B cell (primary cell): ENCODE measurements at regions not wholly inside any gene's neighbourhood (a gene's known extent, or its start where the extent isn't known, plus 50 kb on each side); places are given as distances from the start of the nearest gene placed in this dataset.

ENCODE experiments used
- ATAC-seq: fragments of 200-7000 bp; cut with Tn5 transposase; one replicate; pipeline ENCODE4 v1.10.0; 2021; ENCODE audit warnings: low read depth, mild to moderate bottlenecking, moderate number of reproducible peaks, moderate library complexity
- CTCF ChIA-PET: fragments of 350-600 bp; sonication (Branson Sonifier 250); formaldehyde crosslinking; loops from one replicate; lab custom pipeline; 2021; ENCODE audit warnings: antibody characterized with exemption, inconsistent platforms; lab: Charles Lee
- POLR2A ChIA-PET: fragments of 350-600 bp; sonication (Branson Sonifier 250); formaldehyde crosslinking; loops from one replicate; lab custom pipeline; 2021; ENCODE audit warnings: antibody characterized with exemption; lab: Charles Lee
- DNase-seq: peaks from one replicate; pipeline ENCODE4 v3.0.0; 2013
- H2AFZ ChIP-seq: 2 replicates; pipeline ENCODE4 v1.6.1; 2012; ENCODE audit warnings: mild to moderate bottlenecking, low read depth, low read length; ENCODE audit not compliant: insufficient read depth, poor library complexity, severe bottlenecking
- H3K27ac ChIP-seq, 2 donors: 1 replicate in 1 of 2; 2 replicates in 1 of 2; pipeline ENCODE4 v1.5.1; 2012 to 2013; ENCODE audit warnings: low read length in 2 of 2, mild to moderate bottlenecking in 2 of 2, moderate library complexity in 1 of 2
- H3K27me3 ChIP-seq, 4 experiments: fragments of 200-600 bp in 1 of 4; sonication (generic) in 1 of 4; replicated peaks in 1 of 4; 1 replicate in 2 of 4; 2 replicates in 2 of 4; pipeline versions ENCODE4 v1.6.1 to v1.7.0; 2013 to 2016; ENCODE audit warnings: low read length in 3 of 4, mild to moderate bottlenecking in 2 of 4, mixed read lengths in 1 of 4, moderate library complexity in 1 of 4; ENCODE audit not compliant: insufficient read depth in 4 of 4, control insufficient read depth in 3 of 4; ENCODE audit errors: control extremely low read depth in 1 of 4
- H3K36me3 ChIP-seq, 2 experiments: replicated peaks in 1 of 2; 1 replicate in 1 of 2; 2 replicates in 1 of 2; pipeline versions ENCODE4 v1.6.1 to v1.7.1; 2013; ENCODE audit warnings: low read length in 1 of 2; ENCODE audit not compliant: insufficient read depth in 2 of 2, control insufficient read depth in 1 of 2; ENCODE audit errors: control extremely low read depth in 1 of 2, extremely low read depth in 1 of 2
- H3K4me1 ChIP-seq, 2 donors: fragments of 200-600 bp in 1 of 2; sonication (generic) in 1 of 2; 1 replicate in 1 of 2; 2 replicates in 1 of 2; pipeline versions ENCODE4 v1.5.1 to v1.6.1; 2013 to 2017; ENCODE audit warnings: low read length in 2 of 2; ENCODE audit not compliant: control insufficient read depth in 2 of 2, insufficient read depth in 2 of 2
- H3K4me2 ChIP-seq: replicated peaks from 2 replicates; pipeline ENCODE3; 2012; ENCODE audit warnings: mild to moderate bottlenecking, low read depth, low read length; ENCODE audit not compliant: poor library complexity, severe bottlenecking
- H3K4me3 ChIP-seq, 5 experiments: fragments of 200-600 bp in 1 of 5; sonication (generic) in 1 of 5; 1 replicate in 3 of 5; 2 replicates in 2 of 5; pipeline versions ENCODE4 v1.5.1 to v1.7.0; 2011 to 2016; ENCODE audit warnings: low read length in 4 of 5, mild to moderate bottlenecking in 4 of 5, low read depth in 2 of 5, control low read depth in 1 of 5, moderate library complexity in 1 of 5; ENCODE audit not compliant: insufficient read depth in 1 of 5; ENCODE audit errors: control extremely low read depth in 1 of 5, extremely low read depth in 1 of 5
- H3K79me2 ChIP-seq: fragments of 200-600 bp; sonication (generic); one replicate; pipeline ENCODE4 v1.6.0; 2016; ENCODE audit warnings: low read length; ENCODE audit not compliant: control insufficient read depth, insufficient read depth
- H3K9ac ChIP-seq: fragments of 200-600 bp; sonication (generic); 2 replicates; pipeline ENCODE4 v1.6.1; 2017; ENCODE audit warnings: mild to moderate bottlenecking, low read length, moderate library complexity
- H3K9me3 ChIP-seq, 3 donors: one replicate each; pipeline versions ENCODE4 v1.6.1 to v1.7.1; 2013; ENCODE audit warnings: low read length in 2 of 3; ENCODE audit not compliant: control insufficient read depth in 2 of 3, insufficient read depth in 1 of 3; ENCODE audit errors: control extremely low read depth in 1 of 3
- H4K20me1 ChIP-seq: 2 replicates; pipeline ENCODE4 v1.6.0; 2012; ENCODE audit warnings: mild to moderate bottlenecking, low read length; ENCODE audit not compliant: insufficient read depth, control insufficient read depth, poor library complexity, severe bottlenecking
- H3K27ac Mint-ChIP-seq: one replicate; pipeline ENCODE4 v1.8.0; 2021; ENCODE audit warnings: mixed read lengths
- H3K27me3 Mint-ChIP-seq: one replicate; pipeline ENCODE4 v1.8.0; 2021; ENCODE audit warnings: mixed read lengths
- H3K4me1 Mint-ChIP-seq: one replicate; pipeline ENCODE4 v1.8.0; 2021; ENCODE audit warnings: mixed read lengths
- H3K4me3 Mint-ChIP-seq: one replicate; pipeline ENCODE4 v1.8.0; 2021; ENCODE audit warnings: mixed read lengths
- H3K9me3 Mint-ChIP-seq: one replicate; pipeline ENCODE4 v1.8.0; 2022; ENCODE audit warnings: mixed read lengths; ENCODE audit not compliant: insufficient read depth
- CTCF ChIP-seq: fragments of 200-600 bp; IDR thresholded peaks from one replicate; pipeline ENCODE4 v1.8.0; 2022; ENCODE audit warnings: antibody characterized with exemption, mild to moderate bottlenecking
- EZH2 ChIP-seq: IDR thresholded peaks from 2 replicates; pipeline ENCODE4 v1.6.1; 2012; ENCODE audit warnings: borderline replicate concordance, low read depth, mild to moderate bottlenecking, moderate library complexity, low read length; ENCODE audit not compliant: insufficient read depth, poor library complexity, severe bottlenecking
- WGBS: methylation state at CpG from one replicate; pipeline ENCODE4 v1.1.5; 2013; ENCODE audit warnings: missing lambda C conversion rate; ENCODE audit not compliant: insufficient coverage; 5-methylcytosine and 5-hydroxymethylcytosine counted together
- intact Hi-C: fragments of 100-400 bp; cut with micrococcal nuclease; formaldehyde crosslinking; loops from one replicate; pipeline ENCODE4 v1.10.0; 2022

DNA sequence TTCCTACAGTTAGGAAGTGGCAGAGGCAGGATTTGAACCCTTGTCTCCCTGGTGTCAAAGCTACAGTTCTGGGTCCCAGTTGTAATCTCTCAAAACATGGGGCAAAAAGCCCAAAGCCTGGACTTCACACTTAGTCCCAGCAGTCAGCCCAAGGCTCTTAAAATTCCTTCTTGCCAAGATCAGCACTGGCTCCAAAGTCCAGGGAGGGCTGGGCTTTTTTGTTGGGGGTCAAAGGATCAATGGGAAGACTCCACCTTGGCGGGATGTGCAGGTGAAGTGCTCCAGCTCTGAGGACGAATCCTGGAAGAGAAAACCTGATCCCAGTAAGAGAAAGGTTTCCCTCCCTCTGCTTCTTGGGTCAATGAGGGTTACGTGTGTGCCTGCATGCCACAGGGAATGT, 195.5 kb downstream of the HAPSTR1 start:
- no peak overlapping the region for H3K4me3 ChIP-seq
- H3K27ac ChIP-seq = no peak overlapping the region
- POLR2A ChIA-PET = no interaction called here
- H3K9ac ChIP-seq = no peak overlapping the region
- Mint-ChIP-seq H3K27ac (no peak overlapping the region), H3K4me3 (no peak overlapping the region), H3K4me1 (no peaks in the 10 kb centered on the region), H3K27me3 (peaks cover 18% of the 10 kb centered on the region), H3K9me3 (peaks cover 3% of the 10 kb centered on the region)
- no peaks in the 10 kb centered on the region for H4K20me1 ChIP-seq
- no peak for ATAC-seq
- TF ChIP-seq EZH2 (no peak), CTCF (no peak)
- H3K4me2 ChIP-seq = no peak overlapping the region
- CTCF ChIA-PET = no interaction called here
- H3K9me3 ChIP-seq = peaks cover 0 to 4% (median 0%) of the 10 kb centered on the region in 3 donors
- H3K36me3 ChIP-seq = no peaks in the 10 kb centered on the region
- intact Hi-C loops = no loop called here
- WGBS = 83% methylated on average over 3 of the region's 3 CpGs
- no peaks in the 10 kb centered on the region for H3K79me2 ChIP-seq
- H3K27me3 ChIP-seq = no peaks in the 10 kb centered on the region
- H2AFZ ChIP-seq = no peak overlapping the region
- no peak for DNase-seq
- H3K4me1 ChIP-seq = no peaks in the 10 kb centered on the region

DNA sequence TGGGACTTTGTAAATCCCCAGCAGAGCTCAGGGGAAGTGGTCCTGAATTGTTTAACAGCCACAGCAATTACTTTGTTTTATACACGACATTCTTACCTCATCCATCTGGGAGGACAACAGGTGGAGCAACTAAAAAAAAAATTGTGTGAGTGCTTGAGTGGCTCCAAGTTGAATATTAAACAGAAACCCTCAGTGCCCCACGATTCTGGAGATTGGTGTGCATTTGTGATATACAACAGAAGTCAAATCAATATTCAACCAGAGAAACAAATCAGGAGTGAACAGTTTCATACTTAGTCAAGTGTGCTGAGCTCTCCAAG, 204.8 kb downstream of the HAPSTR1 start:
- intact Hi-C loops = no loop called here
- ATAC-seq = no peak
- TF ChIP-seq CTCF = no peak
- no peak for TF ChIP-seq EZH2
- H3K27ac ChIP-seq = no peak overlapping the region
- no peaks in the 10 kb centered on the region for H3K9me3 Mint-ChIP-seq
- H3K27me3 ChIP-seq = no peaks in the 10 kb centered on the region
- no peaks in the 10 kb centered on the region for H3K4me1 ChIP-seq
- CTCF ChIA-PET = no interaction called here
- H3K9me3 ChIP-seq = peaks cover 0 to 5% (median 0%) of the 10 kb centered on the region in 3 donors
- DNase-seq = no peak
- H3K4me3 Mint-ChIP-seq = no peak overlapping the region
- POLR2A ChIA-PET = no interaction called here
- H3K4me3 ChIP-seq = no peak overlapping the region
- no peaks in the 10 kb centered on the region for H3K4me1 Mint-ChIP-seq
- H3K9ac ChIP-seq = no peak overlapping the region
- H4K20me1 ChIP-seq = no peaks in the 10 kb centered on the region
- no peak overlapping the region for H2AFZ ChIP-seq
- WGBS = no CpG with 5 or more reads among the region's 2 CpGs
- no peaks in the 10 kb centered on the region for H3K79me2 ChIP-seq
- H3K4me2 ChIP-seq = no peak overlapping the region
- peaks cover 1% of the 10 kb centered on the region for H3K27me3 Mint-ChIP-seq
- no peaks in the 10 kb centered on the region for H3K36me3 ChIP-seq
- H3K27ac Mint-ChIP-seq = no peak overlapping the region
